ENCODE measurements at regions not wholly inside any gene's neighbourhood (a gene's known extent, or its start where the extent isn't known, plus 50 kb on each side); places are given as distances from the start of the nearest gene placed in this dataset.
A peak's percentile ranks its signal among the peaks of the same experiment; 100 is the strongest.
"Not testable (repeated sequence)": the region's sequence is repeated elsewhere in the genome, so short reads cannot be mapped to it uniquely, and the experiment has no call there.

DNA sequence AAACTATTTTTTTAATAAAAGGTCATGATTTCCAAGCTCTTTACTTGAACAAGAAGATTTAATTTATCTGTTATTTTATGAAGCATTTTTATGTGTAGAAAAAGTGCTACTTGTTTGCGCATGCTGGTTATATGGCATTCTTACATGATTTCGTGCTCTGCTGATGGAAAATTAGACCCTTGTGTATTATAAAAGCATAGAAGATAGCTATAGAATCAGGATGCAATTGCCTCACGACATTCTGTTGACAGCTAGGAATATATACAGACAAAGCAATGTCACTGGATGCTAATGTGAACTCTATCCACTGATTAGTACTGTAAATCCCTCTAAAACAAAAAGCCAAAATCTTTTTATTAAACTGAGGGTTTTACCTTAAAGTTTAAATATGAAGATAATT is 255.9 kb downstream of the MDFIC start:
- H3K9me3 ChIP-seq = no peaks in the 10 kb centered on the region
- 93% methylated on average over 3 of the region's 3 CpGs for WGBS, 2 donors
- no peak overlapping the region for H3K4me3 ChIP-seq (replicated peaks in 1 of 3)
- peak overlapping the region in 1 of 3 donors; percentile 79 for H3K27ac ChIP-seq
- TF ChIP-seq, protein P1, sequence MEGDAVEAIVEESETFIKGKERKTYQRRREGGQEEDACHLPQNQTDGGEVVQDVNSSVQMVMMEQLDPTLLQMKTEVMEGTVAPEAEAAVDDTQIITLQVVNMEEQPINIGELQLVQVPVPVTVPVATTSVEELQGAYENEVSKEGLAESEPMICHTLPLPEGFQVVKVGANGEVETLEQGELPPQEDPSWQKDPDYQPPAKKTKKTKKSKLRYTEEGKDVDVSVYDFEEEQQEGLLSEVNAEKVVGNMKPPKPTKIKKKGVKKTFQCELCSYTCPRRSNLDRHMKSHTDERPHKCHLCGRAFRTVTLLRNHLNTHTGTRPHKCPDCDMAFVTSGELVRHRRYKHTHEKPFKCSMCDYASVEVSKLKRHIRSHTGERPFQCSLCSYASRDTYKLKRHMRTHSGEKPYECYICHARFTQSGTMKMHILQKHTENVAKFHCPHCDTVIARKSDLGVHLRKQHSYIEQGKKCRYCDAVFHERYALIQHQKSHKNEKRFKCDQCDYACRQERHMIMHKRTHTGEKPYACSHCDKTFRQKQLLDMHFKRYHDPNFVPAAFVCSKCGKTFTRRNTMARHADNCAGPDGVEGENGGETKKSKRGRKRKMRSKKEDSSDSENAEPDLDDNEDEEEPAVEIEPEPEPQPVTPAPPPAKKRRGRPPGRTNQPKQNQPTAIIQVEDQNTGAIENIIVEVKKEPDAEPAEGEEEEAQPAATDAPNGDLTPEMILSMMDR (IDR thresholded peaks at IDR 0.05) = no peak
- no peak for TF ChIP-seq POLR2A (IDR thresholded peaks at IDR 0.05)
- peaks cover 7 to 25% of the 10 kb centered on the region in 2 donors for H3K4me1 ChIP-seq
- intact Hi-C loops (cut with DNase I) = no loop called here
- no peaks in the 10 kb centered on the region for H3K27me3 ChIP-seq
- DNase-seq = no peak
- no peaks in the 10 kb centered on the region for H3K36me3 ChIP-seq

DNA sequence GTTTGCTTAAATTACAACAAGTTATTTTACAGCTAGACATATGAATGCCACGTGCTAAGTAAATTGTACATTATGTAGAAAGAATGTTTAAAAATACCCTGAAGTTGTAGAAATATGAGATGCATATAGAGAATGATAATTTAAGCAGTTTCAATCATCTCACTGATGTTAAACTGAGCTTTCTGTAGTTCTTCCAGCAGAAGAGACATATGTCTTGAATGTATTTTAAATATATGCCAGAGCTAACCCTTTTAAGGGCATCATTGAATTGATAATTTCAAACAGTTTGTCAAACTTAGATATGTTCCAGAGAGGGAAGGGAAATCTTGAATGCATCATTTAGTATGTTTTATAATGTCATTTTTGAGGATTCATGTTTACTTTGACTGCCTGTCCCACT is 255.2 kb downstream of the MDFIC start:
- intact Hi-C loops (cut with DNase I) = no loop called here
- Histone ChIP-seq H3K27ac (no peak overlapping the region), H3K36me3 (no peaks in the 10 kb centered on the region), H3K27me3 (no peaks in the 10 kb centered on the region), H3K4me1 (peaks cover 7 to 25% of the 10 kb centered on the region in 2 donors), H3K4me3 (replicated peaks in 1 of 3) (no peak overlapping the region), H3K9me3 (no peaks in the 10 kb centered on the region)
- DNase-seq = no peak
- TF ChIP-seq POLR2A (IDR thresholded peaks at IDR 0.05) = no peak
- TF ChIP-seq, protein P1 (IDR thresholded peaks at IDR 0.05) = no peak
- WGBS, 2 donors = 86 to 87% methylated on average over 1 of the region's 1 CpG

DNA sequence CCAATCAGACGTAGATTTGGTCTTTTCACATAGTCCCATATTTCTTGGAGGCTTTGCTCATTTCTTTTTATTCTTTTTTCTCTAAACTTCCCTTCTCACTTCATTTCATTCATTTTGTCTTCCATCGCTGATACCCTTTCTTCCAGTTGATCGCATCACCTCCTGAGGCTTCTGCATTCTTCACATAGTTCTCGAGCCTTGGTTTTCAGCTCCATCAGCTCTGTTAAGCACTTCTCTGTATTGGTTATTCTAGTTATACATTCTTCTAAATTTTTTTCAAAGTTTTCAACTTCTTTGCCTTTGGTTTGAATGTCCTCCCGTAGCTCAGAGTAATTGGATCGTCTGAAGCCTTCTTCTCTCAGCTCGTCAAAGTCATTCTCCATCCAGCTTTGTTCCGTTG is 250.5 kb downstream of the MDFIC start:
- H3K9me3 ChIP-seq; H3K4me1 ChIP-seq; H3K27ac ChIP-seq; intact Hi-C loops (cut with DNase I); H3K27me3 ChIP-seq; H3K36me3 ChIP-seq; DNase-seq; H3K4me3 ChIP-seq (replicated peaks in 1 of 3): not testable (repeated sequence)
- WGBS, 2 donors = 86 to 88% methylated on average over 8 of the region's 8 CpGs

DNA sequence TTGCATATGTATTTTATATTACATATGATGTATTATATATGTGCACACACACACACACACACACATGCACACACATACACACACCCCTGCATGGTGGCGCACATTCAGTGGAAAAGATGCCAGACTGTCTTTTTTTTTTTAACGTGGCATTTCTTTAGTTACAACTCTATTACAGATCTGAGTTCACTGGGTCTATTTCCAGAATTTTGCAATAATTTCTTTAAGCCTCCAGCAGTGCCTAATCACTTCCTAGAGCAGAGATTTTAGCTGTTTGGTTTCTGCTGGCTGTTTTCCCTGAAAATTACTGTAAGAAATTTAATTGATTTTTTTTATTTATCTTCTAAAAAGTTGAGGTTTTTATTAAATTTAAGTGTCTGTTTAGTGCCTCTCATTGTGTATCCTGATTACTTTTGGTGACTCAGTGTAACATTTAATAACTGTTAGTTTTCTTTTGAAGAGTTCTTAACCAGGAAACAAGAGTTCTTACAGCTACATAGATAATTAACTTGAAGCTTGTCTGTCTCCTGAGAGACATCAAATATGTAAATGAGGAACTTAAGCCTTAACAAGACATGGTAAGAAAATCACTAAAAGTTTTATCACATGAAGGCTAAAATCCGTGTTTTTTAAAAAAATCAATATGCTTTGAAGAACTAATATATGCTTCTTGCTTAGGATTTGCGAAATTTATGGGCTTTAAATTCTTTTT is 232.0 kb downstream of the MDFIC start:
- H3K27ac ChIP-seq = no peak overlapping the region
- intact Hi-C loops (cut with DNase I) = no loop called here
- no peak for DNase-seq
- H3K27me3 ChIP-seq = no peaks in the 10 kb centered on the region
- no peaks in the 10 kb centered on the region for H3K9me3 ChIP-seq
- H3K4me3 ChIP-seq (replicated peaks in 1 of 3) = no peak overlapping the region
- no peak for TF ChIP-seq POLR2A (IDR thresholded peaks at IDR 0.05)
- TF ChIP-seq, protein P1 (IDR thresholded peaks at IDR 0.05) = no peak
- 89% methylated on average over 4 of the region's 4 CpGs for WGBS, 2 donors
- H3K4me1 ChIP-seq = no peaks in the 10 kb centered on the region
- H3K36me3 ChIP-seq = no peaks in the 10 kb centered on the region

DNA sequence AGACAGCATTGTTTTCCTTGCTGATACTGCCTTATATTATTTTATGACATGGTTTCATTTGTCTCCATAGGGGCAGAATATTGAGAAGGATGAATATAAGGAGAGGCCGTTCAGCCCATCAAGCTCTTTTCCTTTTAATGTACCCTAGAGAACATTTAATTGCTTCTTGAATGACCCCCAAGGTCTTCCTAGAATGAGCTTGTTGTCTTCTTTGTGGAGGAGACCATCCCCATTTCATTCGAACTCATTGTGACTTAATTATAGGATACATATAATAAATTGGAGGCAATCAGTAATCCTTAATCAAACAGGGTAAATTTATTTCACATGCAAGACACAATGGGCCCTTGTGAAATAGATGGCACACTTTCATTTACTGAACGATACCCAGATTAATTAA is 231.3 kb downstream of the MDFIC start:
- TF ChIP-seq, protein P1 (IDR thresholded peaks at IDR 0.05) = no peak
- TF ChIP-seq POLR2A (IDR thresholded peaks at IDR 0.05) = no peak
- H3K27me3 ChIP-seq = no peaks in the 10 kb centered on the region
- no peaks in the 10 kb centered on the region for H3K4me1 ChIP-seq
- H3K36me3 ChIP-seq = no peaks in the 10 kb centered on the region
- H3K27ac ChIP-seq = no peak overlapping the region
- H3K4me3 ChIP-seq (replicated peaks in 1 of 3) = no peak overlapping the region
- intact Hi-C loops (cut with DNase I) = no loop called here
- DNase-seq = no peak
- WGBS, 2 donors = 91 to 97% methylated on average over 3 of the region's 3 CpGs
- H3K9me3 ChIP-seq = no peaks in the 10 kb centered on the region
